ENCODE measurements at regions not wholly inside any gene's neighbourhood (a gene's known extent, or its start where the extent isn't known, plus 50 kb on each side); places are given as distances from the start of the nearest gene placed in this dataset.

GRCh38 chr10:113457408-113457807 is 95.4 kb upstream of the HABP2 start:
- peaks cover 0 to 5% of the 10 kb centered on the region in 2 experiments; a peak in 1 of 4 replicates for H3K9me3 ChIP-seq (ENCODE audit: control insufficient read depth in 1 of 2, insufficient read depth in 1 of 2, low read depth in 1 of 2, low read length in 2 of 2)
- no peaks in the 10 kb centered on the region for H3K79me2 ChIP-seq (ENCODE audit: insufficient read depth, low read length)
- H4K20me1 ChIP-seq (ENCODE audit: insufficient read depth), result no peaks in the 10 kb centered on the region
- intact Hi-C loops (cut with micrococcal nuclease), result no loop called here
- TF ChIP-seq CTCF (IDR thresholded peaks at IDR 0.05 in 2 of 3, conservative IDR thresholded peaks at IDR 0.05 in 1 of 3; ENCODE audit: borderline replicate concordance in 1 of 3, insufficient read depth in 1 of 3, low read depth in 2 of 3, low read length in 2 of 3) (no peak), POLR2A (IDR thresholded peaks at IDR 0.05; ENCODE audit: borderline replicate concordance, extremely low read depth, insufficient read depth, insufficient read length) (no peak), SRF (IDR thresholded peaks at IDR 0.05; ENCODE audit: low read depth) (no peak), ZBTB33 (IDR thresholded peaks at IDR 0.05; ENCODE audit: extremely low read depth, insufficient replicate concordance, low read length) (no peak), EGR1 (IDR thresholded peaks at IDR 0.05; ENCODE audit: low read depth) (no peak), FOSL1 (IDR thresholded peaks at IDR 0.05; ENCODE audit: low read depth) (no peak), ZNF274 (IDR thresholded peaks at IDR 0.05; ENCODE audit: low read depth, low read length) (no peak), CEBPB (IDR thresholded peaks at IDR 0.05; ENCODE audit: low read depth) (no peak), EZH2 (IDR thresholded peaks at IDR 0.05) (no peak), POLR2AphosphoS5 (IDR thresholded peaks at IDR 0.05; ENCODE audit: low read depth, low read length) (no peak), EZH2phosphoT487 (IDR thresholded peaks at IDR 0.05; ENCODE audit: borderline replicate concordance) (no peak), REST (IDR thresholded peaks at IDR 0.05; ENCODE audit: low read depth) (no peak), CBX3 (IDR thresholded peaks at IDR 0.05; ENCODE audit: low read depth) (no peak), ELF1 (IDR thresholded peaks at IDR 0.05; ENCODE audit: borderline replicate concordance, low read depth) (no peak), RAD21 (IDR thresholded peaks at IDR 0.05; ENCODE audit: low read depth) (no peak), SP1 (IDR thresholded peaks at IDR 0.05; ENCODE audit: low read depth) (no peak)
- TF ChIP-seq, protein P1, sequence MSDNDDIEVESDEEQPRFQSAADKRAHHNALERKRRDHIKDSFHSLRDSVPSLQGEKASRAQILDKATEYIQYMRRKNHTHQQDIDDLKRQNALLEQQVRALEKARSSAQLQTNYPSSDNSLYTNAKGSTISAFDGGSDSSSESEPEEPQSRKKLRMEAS (IDR thresholded peaks at IDR 0.05), result no peak
- TF ChIP-seq, protein P2, sequence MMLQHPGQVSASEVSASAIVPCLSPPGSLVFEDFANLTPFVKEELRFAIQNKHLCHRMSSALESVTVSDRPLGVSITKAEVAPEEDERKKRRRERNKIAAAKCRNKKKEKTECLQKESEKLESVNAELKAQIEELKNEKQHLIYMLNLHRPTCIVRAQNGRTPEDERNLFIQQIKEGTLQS (IDR thresholded peaks at IDR 0.05), result no peak
- POLR2A ChIA-PET, result no interaction called here
- H3K36me3 ChIP-seq (ENCODE audit: control insufficient read depth in 1 of 2, insufficient read depth in 2 of 2, low read length in 2 of 2), result no peaks in the 10 kb centered on the region
- DNase-seq (ENCODE audit: low read depth, low spot score) (no peak), ATAC-seq (no peak)
- no TSS peak for BruUV-seq (replicated peaks)
- H3K9ac ChIP-seq (ENCODE audit: low read length), result no peak overlapping the region
- H2AFZ ChIP-seq (ENCODE audit: low read depth, low read length, poor library complexity, severe bottlenecking), result no peak overlapping the region
- peaks cover 0 to 6% of the 10 kb centered on the region in 2 experiments; a peak in 1 of 4 replicates for H3K4me1 ChIP-seq (ENCODE audit: control insufficient read depth in 1 of 2, insufficient read depth in 2 of 2, low read length in 2 of 2)
- H3K9me2 ChIP-seq (ENCODE audit: insufficient read depth), result no peaks in the 10 kb centered on the region
- no peak overlapping the region for H3K4me2 ChIP-seq (ENCODE audit: low read length)
- peaks cover 5% of the 10 kb centered on the region; the same call in 1 of the 2 replicates for H3K27me3 ChIP-seq (ENCODE audit: insufficient read depth, low read length)
- H3K27ac ChIP-seq (ENCODE audit: low read depth, low read length), result no peak overlapping the region
- no peak overlapping the region for H3K4me3 ChIP-seq (replicated peaks in 1 of 2; ENCODE audit: low read depth in 1 of 2, low read length in 2 of 2)
- CTCF ChIA-PET, result interaction anchor here (1.5 kb wide), 1 partner anchor 64 kb away, joined by 3 read pairs; no protein-coding TSS in a partner anchor
- RAD21 ChIA-PET (ENCODE audit: low non-redundant PET in 1 of 2, low total read pairs in 2 of 2, uncharacterized antibody in 2 of 2, unreplicated experiment in 2 of 2), result no interaction called here
